GM23338 (cell line): ENCODE measurements at regions not wholly inside any gene's neighbourhood (a gene's known extent, or its start where the extent isn't known, plus 50 kb on each side); places are given as distances from the start of the nearest gene placed in this dataset.
A peak's percentile ranks its signal among the peaks of the same experiment; 100 is the strongest.

Experiments used
- ETS1 ChIP-seq: IDR thresholded peaks from 2 replicates; pipeline ENCODE4 v1.6.1; 2016; ENCODE audit warnings: antibody characterized with exemption
- EZH2 ChIP-seq: fragments of 200-600 bp; sonication (generic); IDR thresholded peaks from one replicate; pipeline ENCODE4 v1.8.0; 2017; ENCODE audit warnings: antibody characterized with exemption, mild to moderate bottlenecking, low read depth; ENCODE audit not compliant: unreplicated experiment
- EZH2phosphoT487 ChIP-seq: fragments of 200-600 bp; sonication (generic); IDR thresholded peaks from one replicate; pipeline ENCODE4 v1.8.1; 2018; ENCODE audit warnings: antibody characterized with exemption; ENCODE audit not compliant: unreplicated experiment
- JUNB ChIP-seq: IDR thresholded peaks from one replicate; pipeline ENCODE4 v1.6.1; 2016; ENCODE audit warnings: antibody characterized with exemption; ENCODE audit not compliant: unreplicated experiment
- POLR2AphosphoS5 ChIP-seq: IDR thresholded peaks from 2 replicates; pipeline ENCODE4 v1.6.1; 2016; ENCODE audit warnings: antibody characterized with exemption, low read depth
- TF ChIP-seq, protein P1 (sequence below), 2 experiments: fragments of 200-600 bp in 1 of 2; sonication (generic) in 1 of 2; conservative IDR thresholded peaks; 2 replicates each; pipeline versions ENCODE4 v1.5.1 to v1.6.1; 2016 to 2017; ENCODE audit warnings: antibody characterized with exemption in 2 of 2, low read depth in 2 of 2, mild to moderate bottlenecking in 2 of 2, moderate library complexity in 1 of 2
- TF ChIP-seq, protein P2 (sequence below): IDR thresholded peaks from one replicate; pipeline ENCODE4 v1.6.1; 2018; ENCODE audit warnings: antibody characterized with exemption; ENCODE audit not compliant: unreplicated experiment

- TF ChIP-seq, protein P1, sequence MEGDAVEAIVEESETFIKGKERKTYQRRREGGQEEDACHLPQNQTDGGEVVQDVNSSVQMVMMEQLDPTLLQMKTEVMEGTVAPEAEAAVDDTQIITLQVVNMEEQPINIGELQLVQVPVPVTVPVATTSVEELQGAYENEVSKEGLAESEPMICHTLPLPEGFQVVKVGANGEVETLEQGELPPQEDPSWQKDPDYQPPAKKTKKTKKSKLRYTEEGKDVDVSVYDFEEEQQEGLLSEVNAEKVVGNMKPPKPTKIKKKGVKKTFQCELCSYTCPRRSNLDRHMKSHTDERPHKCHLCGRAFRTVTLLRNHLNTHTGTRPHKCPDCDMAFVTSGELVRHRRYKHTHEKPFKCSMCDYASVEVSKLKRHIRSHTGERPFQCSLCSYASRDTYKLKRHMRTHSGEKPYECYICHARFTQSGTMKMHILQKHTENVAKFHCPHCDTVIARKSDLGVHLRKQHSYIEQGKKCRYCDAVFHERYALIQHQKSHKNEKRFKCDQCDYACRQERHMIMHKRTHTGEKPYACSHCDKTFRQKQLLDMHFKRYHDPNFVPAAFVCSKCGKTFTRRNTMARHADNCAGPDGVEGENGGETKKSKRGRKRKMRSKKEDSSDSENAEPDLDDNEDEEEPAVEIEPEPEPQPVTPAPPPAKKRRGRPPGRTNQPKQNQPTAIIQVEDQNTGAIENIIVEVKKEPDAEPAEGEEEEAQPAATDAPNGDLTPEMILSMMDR (conservative IDR thresholded peaks at IDR 0.05; ENCODE audit: low read depth in 2 of 2), result peak; percentile 69 to 75
- TF ChIP-seq ETS1 (no peak), EZH2 (no peak), POLR2AphosphoS5 (no peak), EZH2phosphoT487 (no peak), JUNB (no peak)
- TF ChIP-seq, protein P2, sequence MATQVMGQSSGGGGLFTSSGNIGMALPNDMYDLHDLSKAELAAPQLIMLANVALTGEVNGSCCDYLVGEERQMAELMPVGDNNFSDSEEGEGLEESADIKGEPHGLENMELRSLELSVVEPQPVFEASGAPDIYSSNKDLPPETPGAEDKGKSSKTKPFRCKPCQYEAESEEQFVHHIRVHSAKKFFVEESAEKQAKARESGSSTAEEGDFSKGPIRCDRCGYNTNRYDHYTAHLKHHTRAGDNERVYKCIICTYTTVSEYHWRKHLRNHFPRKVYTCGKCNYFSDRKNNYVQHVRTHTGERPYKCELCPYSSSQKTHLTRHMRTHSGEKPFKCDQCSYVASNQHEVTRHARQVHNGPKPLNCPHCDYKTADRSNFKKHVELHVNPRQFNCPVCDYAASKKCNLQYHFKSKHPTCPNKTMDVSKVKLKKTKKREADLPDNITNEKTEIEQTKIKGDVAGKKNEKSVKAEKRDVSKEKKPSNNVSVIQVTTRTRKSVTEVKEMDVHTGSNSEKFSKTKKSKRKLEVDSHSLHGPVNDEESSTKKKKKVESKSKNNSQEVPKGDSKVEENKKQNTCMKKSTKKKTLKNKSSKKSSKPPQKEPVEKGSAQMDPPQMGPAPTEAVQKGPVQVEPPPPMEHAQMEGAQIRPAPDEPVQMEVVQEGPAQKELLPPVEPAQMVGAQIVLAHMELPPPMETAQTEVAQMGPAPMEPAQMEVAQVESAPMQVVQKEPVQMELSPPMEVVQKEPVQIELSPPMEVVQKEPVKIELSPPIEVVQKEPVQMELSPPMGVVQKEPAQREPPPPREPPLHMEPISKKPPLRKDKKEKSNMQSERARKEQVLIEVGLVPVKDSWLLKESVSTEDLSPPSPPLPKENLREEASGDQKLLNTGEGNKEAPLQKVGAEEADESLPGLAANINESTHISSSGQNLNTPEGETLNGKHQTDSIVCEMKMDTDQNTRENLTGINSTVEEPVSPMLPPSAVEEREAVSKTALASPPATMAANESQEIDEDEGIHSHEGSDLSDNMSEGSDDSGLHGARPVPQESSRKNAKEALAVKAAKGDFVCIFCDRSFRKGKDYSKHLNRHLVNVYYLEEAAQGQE, result no peak
These were observed 152.1 kb upstream of the RALGAPA2 start for GRCh38 chr20:20864351-20865096.
